Neuronal stem cell (in vitro differentiated cells): ENCODE measurements at regions not wholly inside any gene's neighbourhood (a gene's known extent, or its start where the extent isn't known, plus 50 kb on each side); places are given as distances from the start of the nearest gene placed in this dataset.

ENCODE experiments used
- DNase-seq: peaks from one replicate; pipeline ENCODE4 v3.0.0-alpha.2; 2013; ENCODE audit warnings: low spot score
- H2AFZ ChIP-seq: one replicate; pipeline ENCODE4 v1.6.1; 2013; ENCODE audit warnings: mild to moderate bottlenecking, low read length, inconsistent platforms
- H2AK5ac ChIP-seq: 2 replicates; pipeline ENCODE4 v1.6.1; 2013; ENCODE audit warnings: low read depth, mild to moderate bottlenecking, inconsistent platforms, low read length, moderate library complexity, mixed read lengths
- H2BK120ac ChIP-seq: 2 replicates; pipeline ENCODE4 v1.6.1; 2013; ENCODE audit warnings: low read depth, mild to moderate bottlenecking, inconsistent platforms, low read length, moderate library complexity, mixed read lengths
- H2BK12ac ChIP-seq: one replicate; pipeline ENCODE4 v1.6.1; 2013; ENCODE audit warnings: low read length, inconsistent platforms
- H2BK15ac ChIP-seq: 2 replicates; pipeline ENCODE4 v1.6.1; 2013; ENCODE audit warnings: mild to moderate bottlenecking, low read length, inconsistent platforms, mixed read lengths
- H2BK5ac ChIP-seq: one replicate; pipeline ENCODE4 v1.6.1; 2013; ENCODE audit warnings: inconsistent platforms, mild to moderate bottlenecking, low read length, moderate library complexity
- H3K14ac ChIP-seq: one replicate; pipeline ENCODE4 v1.6.1; 2013; ENCODE audit warnings: low read length, inconsistent platforms
- H3K18ac ChIP-seq: 2 replicates; pipeline ENCODE4 v1.6.1; 2013; ENCODE audit warnings: low read length, inconsistent platforms
- H3K23ac ChIP-seq: 2 replicates; pipeline ENCODE4 v1.6.1; 2013; ENCODE audit warnings: low read depth, mild to moderate bottlenecking, mixed read lengths, low read length, inconsistent platforms; ENCODE audit not compliant: poor library complexity
- H3K27ac ChIP-seq: replicated peaks from 3 replicates; pipeline ENCODE4 v1.5.1; 2013; ENCODE audit warnings: low read length, inconsistent platforms
- H3K27me3 ChIP-seq, 3 experiments: 2 replicates each; pipeline ENCODE4 v1.6.1; 2013; ENCODE audit warnings: low read length in 3 of 3, mild to moderate bottlenecking in 2 of 3, inconsistent platforms in 1 of 3, low read depth in 1 of 3, mixed read lengths in 1 of 3, moderate library complexity in 1 of 3; ENCODE audit not compliant: control insufficient read depth in 3 of 3, insufficient read depth in 3 of 3
- H3K36me3 ChIP-seq, 2 donors: replicated peaks in 1 of 2; 2 replicates each; pipeline ENCODE4 v1.6.1; 2013; ENCODE audit warnings: low read length in 2 of 2; ENCODE audit not compliant: control insufficient read depth in 2 of 2, insufficient read depth in 2 of 2
- H3K4ac ChIP-seq: 2 replicates; pipeline ENCODE4 v1.6.1; 2013; ENCODE audit warnings: inconsistent platforms, mild to moderate bottlenecking, low read length, moderate library complexity
- H3K4me1 ChIP-seq, 2 donors: 1 replicate in 1 of 2; 2 replicates in 1 of 2; pipeline ENCODE4 v1.6.1; 2013; ENCODE audit warnings: low read length in 2 of 2, low read depth in 1 of 2; ENCODE audit not compliant: control insufficient read depth in 2 of 2, insufficient read depth in 1 of 2
- H3K4me2 ChIP-seq: one replicate; pipeline ENCODE4 v1.6.1; 2013; ENCODE audit warnings: mild to moderate bottlenecking, low read length, inconsistent platforms; ENCODE audit not compliant: insufficient read depth, poor library complexity, severe bottlenecking
- H3K4me3 ChIP-seq, 2 donors: 2 replicates each; pipeline ENCODE4 v1.5.1; 2013; ENCODE audit warnings: low read length in 2 of 2, mild to moderate bottlenecking in 2 of 2, inconsistent platforms in 1 of 2, moderate library complexity in 1 of 2
- H3K79me1 ChIP-seq: one replicate; pipeline ENCODE4 v1.6.1; 2013; ENCODE audit warnings: low read depth, mild to moderate bottlenecking, inconsistent platforms, low read length, moderate library complexity
- H3K9ac ChIP-seq: one replicate; pipeline ENCODE4 v1.6.1; 2013; ENCODE audit warnings: mild to moderate bottlenecking, low read depth, low read length, inconsistent platforms; ENCODE audit not compliant: poor library complexity
- H3K9me3 ChIP-seq, 2 donors: replicated peaks in 1 of 2; 2 replicates each; pipeline versions ENCODE3 to v1.6.1; 2013; ENCODE audit warnings: low read length in 2 of 2, mild to moderate bottlenecking in 2 of 2, inconsistent platforms in 1 of 2, low read depth in 1 of 2, mixed read lengths in 1 of 2, moderate library complexity in 1 of 2; ENCODE audit not compliant: control insufficient read depth in 2 of 2, insufficient read depth in 1 of 2
- H4K8ac ChIP-seq: one replicate; pipeline ENCODE4 v1.6.1; 2013; ENCODE audit warnings: low read depth, mild to moderate bottlenecking, inconsistent platforms, low read length, moderate library complexity
- H4K91ac ChIP-seq: one replicate; pipeline ENCODE4 v1.6.1; 2013; ENCODE audit warnings: low read length, low read depth, mild to moderate bottlenecking, inconsistent platforms; ENCODE audit not compliant: poor library complexity
- WGBS, 2 donors: extraction: QIAGEN DNeasy Blood & Tissue Kit; methylation state at CpG; one replicate each; pipeline ENCODE4 v1.1.7; 2013; ENCODE audit warnings: missing lambda C conversion rate in 2 of 2, mixed read lengths in 1 of 2; ENCODE audit not compliant: insufficient read length in 2 of 2, insufficient replicate concordance in 1 of 2; ENCODE audit errors: extremely low coverage in 2 of 2; 5-methylcytosine and 5-hydroxymethylcytosine counted together

DNA sequence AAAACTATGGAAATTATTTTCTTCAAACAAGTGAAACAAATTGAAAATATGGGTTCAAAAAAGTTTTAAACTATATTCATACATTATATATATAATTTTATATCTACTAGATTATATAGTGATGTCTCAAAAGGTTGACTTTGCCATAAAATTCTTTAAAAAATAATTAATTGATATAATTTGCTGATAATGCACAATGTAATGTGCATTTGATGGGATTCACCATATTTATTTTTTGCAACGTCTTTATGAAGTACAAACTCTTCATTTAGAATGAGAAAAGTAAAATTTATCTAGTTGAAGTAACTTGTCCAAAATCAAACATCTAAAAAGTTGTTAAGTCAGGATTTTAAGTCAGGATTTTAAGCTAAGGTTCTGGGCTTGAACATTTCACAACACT is 1954.5 kb upstream of the PCDH20 start:
- H3K18ac ChIP-seq, result no peak overlapping the region
- H2AK5ac ChIP-seq, result no peak overlapping the region
- no peaks in the 10 kb centered on the region for H3K79me1 ChIP-seq
- H3K4ac ChIP-seq, result no peak overlapping the region
- no peak overlapping the region for H2BK15ac ChIP-seq
- no peak overlapping the region for H4K91ac ChIP-seq
- H3K14ac ChIP-seq, result no peak overlapping the region
- no peaks in the 10 kb centered on the region for H3K4me1 ChIP-seq
- no peaks in the 10 kb centered on the region for H3K27me3 ChIP-seq
- H3K9ac ChIP-seq, result no peak overlapping the region
- H3K23ac ChIP-seq, result no peak overlapping the region
- WGBS, 2 donors, result no CpG with 5 or more reads among the region's 1 CpG
- H2BK12ac ChIP-seq, result no peak overlapping the region
- no peak overlapping the region for H3K4me2 ChIP-seq
- no peak overlapping the region for H3K27ac ChIP-seq
- DNase-seq, result no peak
- H2AFZ ChIP-seq, result no peak overlapping the region
- H3K36me3 ChIP-seq, result no peaks in the 10 kb centered on the region
- no peak overlapping the region for H2BK5ac ChIP-seq
- no peak overlapping the region for H2BK120ac ChIP-seq
- no peak overlapping the region for H4K8ac ChIP-seq
- H3K9me3 ChIP-seq, result no peaks in the 10 kb centered on the region
- H3K4me3 ChIP-seq, result no peak overlapping the region

DNA sequence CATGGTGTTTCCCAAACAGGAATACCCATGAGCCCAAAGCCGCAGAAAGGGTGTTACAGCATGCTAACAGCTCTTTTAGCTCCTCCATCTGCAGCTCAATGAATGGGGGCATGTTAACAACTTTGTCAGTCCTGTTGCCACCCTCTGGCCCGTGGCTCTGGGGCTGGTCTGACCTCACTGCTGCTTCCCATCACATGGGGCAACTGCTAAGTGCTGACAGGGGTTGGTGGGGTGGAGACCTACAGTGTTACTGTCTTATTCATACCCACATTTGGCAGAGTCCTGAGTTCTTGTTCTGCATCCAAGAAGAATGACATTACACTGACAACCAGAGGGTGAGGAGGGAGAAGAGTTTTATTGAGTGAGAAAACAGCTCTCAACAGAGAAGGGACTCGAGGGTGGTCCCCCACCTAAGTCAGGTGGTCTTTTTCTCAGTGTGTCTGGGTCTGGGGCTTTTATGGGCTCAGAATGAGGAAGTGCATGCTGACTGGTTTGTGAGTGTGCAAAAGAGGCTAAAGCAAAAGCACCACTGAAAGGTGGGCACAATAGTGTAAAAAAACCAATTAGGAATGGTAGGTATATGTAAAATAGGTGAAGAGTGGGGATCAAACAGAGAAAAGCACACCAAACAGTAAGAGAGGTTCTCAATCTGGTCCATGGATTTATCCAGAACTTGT is 1952.0 kb upstream of the PCDH20 start:
- no peak overlapping the region for H3K27ac ChIP-seq
- H3K4me1 ChIP-seq, result no peaks in the 10 kb centered on the region
- H3K4me2 ChIP-seq, result no peak overlapping the region
- H3K27me3 ChIP-seq, result no peaks in the 10 kb centered on the region
- no peak overlapping the region for H3K9ac ChIP-seq
- H3K18ac ChIP-seq, result no peak overlapping the region
- H3K4ac ChIP-seq, result no peak overlapping the region
- no peak overlapping the region for H2BK12ac ChIP-seq
- no peak overlapping the region for H3K23ac ChIP-seq
- no peak overlapping the region for H3K14ac ChIP-seq
- H2BK5ac ChIP-seq, result no peak overlapping the region
- no peak for DNase-seq
- H4K91ac ChIP-seq, result no peak overlapping the region
- H2BK120ac ChIP-seq, result no peak overlapping the region
- no peak overlapping the region for H4K8ac ChIP-seq
- no peak overlapping the region for H3K4me3 ChIP-seq
- no CpG with 5 or more reads among the region's 3 CpGs for WGBS, 2 donors
- H2AFZ ChIP-seq, result peak overlapping the region; percentile 2
- H2AK5ac ChIP-seq, result no peak overlapping the region
- H3K36me3 ChIP-seq, result no peaks in the 10 kb centered on the region
- H2BK15ac ChIP-seq, result no peak overlapping the region
- H3K79me1 ChIP-seq, result no peaks in the 10 kb centered on the region
- H3K9me3 ChIP-seq, result no peaks in the 10 kb centered on the region

DNA sequence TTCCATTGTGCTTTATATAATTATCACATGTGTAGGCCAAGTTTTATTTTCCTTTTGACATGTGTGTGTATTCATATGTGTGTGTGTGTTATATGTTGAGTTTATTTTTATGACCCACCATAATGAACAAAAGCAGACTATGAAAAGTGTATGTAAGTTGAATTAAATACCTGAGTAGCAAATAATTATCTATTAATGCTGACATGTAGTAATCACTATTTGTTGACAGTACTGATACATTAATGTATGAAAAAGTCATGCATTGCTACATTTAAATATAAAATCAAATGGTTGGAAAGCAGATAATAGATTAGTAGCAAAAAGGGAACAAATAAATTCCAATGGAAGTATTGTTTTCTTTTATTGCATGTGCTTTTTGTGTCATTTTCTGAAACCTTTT is 1948.5 kb upstream of the PCDH20 start:
- H3K79me1 ChIP-seq, result no peaks in the 10 kb centered on the region
- no peak overlapping the region for H3K14ac ChIP-seq
- DNase-seq, result no peak
- H3K4ac ChIP-seq, result no peak overlapping the region
- no peak overlapping the region for H3K4me2 ChIP-seq
- H3K4me1 ChIP-seq, result no peaks in the 10 kb centered on the region
- no peaks in the 10 kb centered on the region for H3K27me3 ChIP-seq
- H2BK12ac ChIP-seq, result no peak overlapping the region
- H3K36me3 ChIP-seq, result no peaks in the 10 kb centered on the region
- H3K9me3 ChIP-seq, result no peaks in the 10 kb centered on the region
- no peak overlapping the region for H2BK15ac ChIP-seq
- no peak overlapping the region for H4K91ac ChIP-seq
- no peak overlapping the region for H4K8ac ChIP-seq
- H2AK5ac ChIP-seq, result no peak overlapping the region
- H3K4me3 ChIP-seq, result no peak overlapping the region
- no peak overlapping the region for H3K9ac ChIP-seq
- no peak overlapping the region for H2BK120ac ChIP-seq
- no peak overlapping the region for H2BK5ac ChIP-seq
- H3K23ac ChIP-seq, result no peak overlapping the region
- no peak overlapping the region for H3K27ac ChIP-seq
- H2AFZ ChIP-seq, result no peak overlapping the region
- H3K18ac ChIP-seq, result no peak overlapping the region

DNA sequence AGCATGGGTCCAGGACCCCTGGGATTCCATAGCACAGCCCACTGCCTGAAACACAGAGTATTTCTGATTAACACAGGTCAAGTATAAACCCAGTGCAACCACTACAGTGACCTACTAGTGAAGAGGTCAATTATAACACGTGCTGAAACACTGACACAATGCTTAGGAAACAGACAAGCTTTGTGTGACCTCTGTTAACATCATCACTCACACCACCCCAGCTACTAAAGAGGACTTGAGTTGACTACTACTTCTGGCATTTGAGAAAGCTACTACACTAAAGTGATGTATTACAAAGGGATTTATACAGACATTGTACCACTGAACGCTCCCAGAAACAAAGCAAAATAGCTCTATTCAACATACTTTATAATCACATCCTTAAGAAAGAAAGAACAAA is 1935.9 kb upstream of the PCDH20 start:
- WGBS, 2 donors, result no CpG with 5 or more reads among the region's 2 CpGs
- H3K4me3 ChIP-seq, result no peak overlapping the region
- no peaks in the 10 kb centered on the region for H3K79me1 ChIP-seq
- no peak overlapping the region for H3K18ac ChIP-seq
- H4K91ac ChIP-seq, result no peak overlapping the region
- H2BK15ac ChIP-seq, result no peak overlapping the region
- no peak for DNase-seq
- H3K4me2 ChIP-seq, result no peak overlapping the region
- no peaks in the 10 kb centered on the region for H3K36me3 ChIP-seq
- no peaks in the 10 kb centered on the region for H3K4me1 ChIP-seq
- H2BK5ac ChIP-seq, result no peak overlapping the region
- H3K23ac ChIP-seq, result no peak overlapping the region
- no peak overlapping the region for H4K8ac ChIP-seq
- no peak overlapping the region for H2BK12ac ChIP-seq
- H2AFZ ChIP-seq, result no peak overlapping the region
- no peak overlapping the region for H2BK120ac ChIP-seq
- no peak overlapping the region for H3K27ac ChIP-seq
- no peak overlapping the region for H3K9ac ChIP-seq
- no peak overlapping the region for H3K14ac ChIP-seq
- peaks cover 0 to 3% (median 0%) of the 10 kb centered on the region in 3 experiments for H3K27me3 ChIP-seq
- H2AK5ac ChIP-seq, result no peak overlapping the region
- H3K9me3 ChIP-seq, result no peaks in the 10 kb centered on the region
- H3K4ac ChIP-seq, result no peak overlapping the region
